SU-DHL-6 (cell line): ENCODE measurements at regions not wholly inside any gene's neighbourhood (a gene's known extent, or its start where the extent isn't known, plus 50 kb on each side); places are given as distances from the start of the nearest gene placed in this dataset.

Experiments used
- H2AFZ ChIP-seq: fragments of 200-600 bp; sonication (generic); 2 replicates; pipeline ENCODE4 v1.6.1; 2014; ENCODE audit warnings: low read depth, mild to moderate bottlenecking, moderate library complexity, mixed read lengths, antibody characterized with exemption, low read length; ENCODE audit not compliant: severe bottlenecking
- H3F3A ChIP-seq: fragments of 200-600 bp; shearing (Covaris generic); 2 replicates; pipeline ENCODE4 v1.6.0; 2016; ENCODE audit warnings: antibody characterized with exemption, mild to moderate bottlenecking; ENCODE audit not compliant: insufficient read depth
- H3K27ac ChIP-seq: fragments of 200-600 bp; sonication (generic); 2 replicates; pipeline ENCODE4 v1.5.1; 2016; ENCODE audit warnings: low read depth, mild to moderate bottlenecking, low read length, moderate library complexity, mixed read lengths
- H3K27me3 ChIP-seq: fragments of 200-600 bp; sonication (generic), shearing (Covaris generic); 2 replicates; pipeline ENCODE4 v1.6.0; 2014; ENCODE audit warnings: mild to moderate bottlenecking, low read length
- H3K36me3 ChIP-seq: fragments of 200-600 bp; sonication (generic); 2 replicates; pipeline ENCODE4 v1.6.1; 2014; ENCODE audit warnings: mild to moderate bottlenecking, low read length, mixed read lengths
- H3K4me2 ChIP-seq: fragments of 300-600, 200-600 bp; shearing (Covaris generic), sonication (generic); 2 replicates; pipeline ENCODE4 v1.6.0; 2014; ENCODE audit warnings: low read length, low read depth, mild to moderate bottlenecking; ENCODE audit not compliant: poor library complexity, severe bottlenecking
- H3K4me3 ChIP-seq: fragments of 200-600 bp; sonication (generic); 2 replicates; pipeline ENCODE4 v1.5.1; 2014; ENCODE audit warnings: antibody characterized with exemption, low read length, mild to moderate bottlenecking, mixed read lengths; ENCODE audit not compliant: insufficient read depth, poor library complexity, severe bottlenecking
- H3K79me2 ChIP-seq: fragments of 200-600 bp; sonication (generic); 2 replicates; pipeline ENCODE4 v1.6.1; 2014; ENCODE audit warnings: mild to moderate bottlenecking, low read length, moderate library complexity; ENCODE audit not compliant: insufficient read depth
- H3K9ac ChIP-seq: fragments of 200-600 bp; sonication (generic); 2 replicates; pipeline ENCODE4 v1.7.0; 2014; ENCODE audit warnings: mild to moderate bottlenecking, low read length
- H3K9me2 ChIP-seq: fragments of 200-600 bp; sonication (generic); replicated peaks from 2 replicates; pipeline ENCODE4 v1.6.1; 2014; ENCODE audit warnings: low read length; ENCODE audit not compliant: insufficient read depth
- H3K9me3 ChIP-seq: fragments of 200-600 bp; sonication (generic); 2 replicates; pipeline ENCODE4 v1.6.1; 2014; ENCODE audit warnings: low read length, mixed read lengths; ENCODE audit not compliant: insufficient read depth
- H4K20me1 ChIP-seq: fragments of 200-600 bp; sonication (generic); 2 replicates; pipeline ENCODE4 v1.6.1; 2014; ENCODE audit warnings: low read depth, mild to moderate bottlenecking, antibody characterized with exemption, low read length, moderate library complexity, mixed read lengths
- EZH2phosphoT487 ChIP-seq: fragments of 200-600 bp; sonication (generic), shearing (Covaris generic); conservative IDR thresholded peaks from 2 replicates; pipeline ENCODE4 v1.6.1; 2018; ENCODE audit warnings: mild to moderate bottlenecking, antibody characterized with exemption, low read length, moderate library complexity, mixed read lengths
- TF ChIP-seq, protein P1 (sequence below): fragments of 200-600 bp; sonication (generic); IDR thresholded peaks from one replicate; pipeline ENCODE4 v1.5.1; 2017; ENCODE audit warnings: antibody characterized with exemption, mild to moderate bottlenecking, low read length, moderate library complexity; ENCODE audit not compliant: insufficient read depth, poor library complexity, severe bottlenecking

DNA sequence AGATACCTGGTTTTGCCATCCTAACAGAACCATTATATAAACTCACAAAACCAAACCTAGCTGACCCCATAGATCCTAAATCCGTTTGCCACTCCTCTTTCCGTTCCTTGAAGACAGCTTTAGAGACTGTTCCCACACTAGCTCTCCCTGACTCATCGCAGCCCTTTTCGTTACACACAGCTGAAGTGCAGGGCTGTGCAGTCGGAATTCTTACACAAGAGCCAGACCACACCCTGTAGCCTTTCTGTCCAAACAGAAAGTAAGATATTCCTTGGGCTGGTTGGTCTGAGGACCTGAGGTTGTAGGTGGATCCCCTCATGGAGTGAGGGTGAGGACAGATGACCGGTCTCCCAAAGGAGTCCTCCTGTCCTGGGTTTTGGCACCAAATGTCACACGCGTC lies 56.7 kb upstream of the NAA35 start:
- H3K36me3 ChIP-seq: no peaks in the 10 kb centered on the region
- no peaks in the 10 kb centered on the region for H4K20me1 ChIP-seq
- no peak overlapping the region for H3K9ac ChIP-seq
- H3F3A ChIP-seq: no peaks in the 10 kb centered on the region
- no peaks in the 10 kb centered on the region for H3K79me2 ChIP-seq
- H3K9me3 ChIP-seq: no peaks in the 10 kb centered on the region
- no peak overlapping the region for H3K27ac ChIP-seq
- no peak for TF ChIP-seq EZH2phosphoT487
- TF ChIP-seq, protein P1, sequence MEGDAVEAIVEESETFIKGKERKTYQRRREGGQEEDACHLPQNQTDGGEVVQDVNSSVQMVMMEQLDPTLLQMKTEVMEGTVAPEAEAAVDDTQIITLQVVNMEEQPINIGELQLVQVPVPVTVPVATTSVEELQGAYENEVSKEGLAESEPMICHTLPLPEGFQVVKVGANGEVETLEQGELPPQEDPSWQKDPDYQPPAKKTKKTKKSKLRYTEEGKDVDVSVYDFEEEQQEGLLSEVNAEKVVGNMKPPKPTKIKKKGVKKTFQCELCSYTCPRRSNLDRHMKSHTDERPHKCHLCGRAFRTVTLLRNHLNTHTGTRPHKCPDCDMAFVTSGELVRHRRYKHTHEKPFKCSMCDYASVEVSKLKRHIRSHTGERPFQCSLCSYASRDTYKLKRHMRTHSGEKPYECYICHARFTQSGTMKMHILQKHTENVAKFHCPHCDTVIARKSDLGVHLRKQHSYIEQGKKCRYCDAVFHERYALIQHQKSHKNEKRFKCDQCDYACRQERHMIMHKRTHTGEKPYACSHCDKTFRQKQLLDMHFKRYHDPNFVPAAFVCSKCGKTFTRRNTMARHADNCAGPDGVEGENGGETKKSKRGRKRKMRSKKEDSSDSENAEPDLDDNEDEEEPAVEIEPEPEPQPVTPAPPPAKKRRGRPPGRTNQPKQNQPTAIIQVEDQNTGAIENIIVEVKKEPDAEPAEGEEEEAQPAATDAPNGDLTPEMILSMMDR: no peak
- H3K4me2 ChIP-seq: no peak overlapping the region
- H3K4me3 ChIP-seq: no peak overlapping the region
- H3K27me3 ChIP-seq: no peaks in the 10 kb centered on the region
- no peaks in the 10 kb centered on the region for H3K9me2 ChIP-seq
- H2AFZ ChIP-seq: no peak overlapping the region

DNA sequence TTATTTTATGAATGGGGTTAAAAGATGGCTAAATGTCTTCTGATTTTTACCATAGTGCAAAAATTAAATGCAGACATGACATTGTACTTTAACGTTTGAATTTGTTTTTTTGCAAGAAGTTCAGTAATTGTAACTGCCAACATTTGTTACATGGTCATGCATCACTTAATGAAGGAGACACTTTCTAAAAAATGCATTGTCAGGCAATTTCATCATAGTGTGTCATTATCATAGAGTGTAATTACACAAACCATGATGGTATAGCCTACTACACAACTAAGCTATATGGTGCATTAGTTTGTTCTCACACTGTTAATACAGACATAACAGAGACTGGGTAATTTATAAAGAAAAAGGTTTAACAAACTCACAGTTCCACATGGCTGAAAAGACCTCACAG lies 50.0 kb upstream of the NAA35 start:
- Histone ChIP-seq H3K9ac (no peak overlapping the region), H3K9me3 (no peaks in the 10 kb centered on the region), H3K27ac (no peak overlapping the region), H3K36me3 (no peaks in the 10 kb centered on the region), H3F3A (no peaks in the 10 kb centered on the region), H3K4me3 (no peak overlapping the region), H2AFZ (no peak overlapping the region), H3K4me2 (no peak overlapping the region), H4K20me1 (no peaks in the 10 kb centered on the region), H3K79me2 (no peaks in the 10 kb centered on the region), H3K27me3 (no peaks in the 10 kb centered on the region), H3K9me2 (no peaks in the 10 kb centered on the region)
- TF ChIP-seq, protein P1: no peak
- TF ChIP-seq EZH2phosphoT487: no peak
